BE2C (cell line): ENCODE measurements at regions not wholly inside any gene's neighbourhood (a gene's known extent, or its start where the extent isn't known, plus 50 kb on each side); places are given as distances from the start of the nearest gene placed in this dataset.

Experiments
- DNase-seq: peaks from one replicate; pipeline ENCODE4 v3.0.0-alpha.2; 2020
- H3K27me3 ChIP-seq: fragments of 250-450 bp; sonication (Bioruptor Pico); 2 replicates; pipeline ENCODE4 v1.5.1; 2020; ENCODE audit warnings: mild to moderate bottlenecking
- H3K36me3 ChIP-seq: fragments of 250-450 bp; sonication (Bioruptor Pico); 2 replicates; pipeline ENCODE4 v1.5.1; 2020; ENCODE audit warnings: mild to moderate bottlenecking
- H3K4me1 ChIP-seq: fragments of 250-450 bp; sonication (Bioruptor Pico); 2 replicates; pipeline ENCODE4 v1.5.1; 2020
- H3K4me3 ChIP-seq: 2 replicates; pipeline ENCODE4 v1.5.1; 2011; ENCODE audit warnings: low read depth, low read length
- H3K9me3 ChIP-seq: fragments of 250-450 bp; sonication (Bioruptor Pico); 2 replicates; pipeline ENCODE4 v1.5.1; 2020
- CTCF ChIP-seq: IDR thresholded peaks from 2 replicates; pipeline ENCODE4 v1.5.1; 2012; ENCODE audit warnings: mild to moderate bottlenecking, low read depth, low read length

DNA sequence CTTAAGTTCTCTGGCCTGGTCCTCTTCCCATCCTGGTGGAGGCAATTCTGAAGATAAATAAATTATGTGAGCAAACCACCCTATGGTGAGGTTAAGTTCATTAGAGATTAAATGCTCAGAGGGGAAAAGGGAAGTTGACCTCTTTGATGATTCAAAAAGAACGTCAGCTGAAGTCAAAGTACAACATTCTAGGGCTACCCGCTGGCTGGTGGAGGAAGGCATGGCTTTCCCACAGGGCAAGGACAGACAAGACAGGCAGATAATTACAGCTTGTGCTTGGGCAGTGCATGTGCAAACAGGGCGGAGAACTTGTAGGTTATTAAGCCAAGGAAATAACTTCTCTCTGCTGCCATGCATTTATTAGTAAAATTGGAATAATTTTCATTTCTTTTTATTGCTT, 91.0 kb upstream of the SLC24A3 start:
- no peaks in the 10 kb centered on the region for H3K27me3 ChIP-seq
- no peaks in the 10 kb centered on the region for H3K9me3 ChIP-seq
- H3K4me1 ChIP-seq, result no peaks in the 10 kb centered on the region
- H3K36me3 ChIP-seq, result no peaks in the 10 kb centered on the region
- no peak for DNase-seq
- no peak overlapping the region for H3K4me3 ChIP-seq
- no peak for TF ChIP-seq CTCF

- Histone ChIP-seq H3K9me3 (no peaks in the 10 kb centered on the region), H3K27me3 (no peaks in the 10 kb centered on the region), H3K4me1 (no peaks in the 10 kb centered on the region), H3K4me3 (no peak overlapping the region), H3K36me3 (no peaks in the 10 kb centered on the region)
- TF ChIP-seq CTCF, result no peak
- DNase-seq, result no peak
Observed at GRCh38 chr20:19121916-19122315, 90.5 kb upstream of the SLC24A3 start.

GRCh38 chr20:19122395-19122794, 90.0 kb upstream of the SLC24A3 start:
- no peak for DNase-seq
- Histone ChIP-seq H3K36me3 (no peaks in the 10 kb centered on the region), H3K27me3 (no peaks in the 10 kb centered on the region), H3K9me3 (no peaks in the 10 kb centered on the region), H3K4me1 (no peaks in the 10 kb centered on the region), H3K4me3 (no peak overlapping the region)
- TF ChIP-seq CTCF, result no peak

GRCh38 chr20:19125508-19125907, 86.9 kb upstream of the SLC24A3 start:
- DNase-seq, result no peak
- Histone ChIP-seq H3K27me3 (no peaks in the 10 kb centered on the region), H3K9me3 (no peaks in the 10 kb centered on the region), H3K4me1 (no peaks in the 10 kb centered on the region), H3K4me3 (no peak overlapping the region), H3K36me3 (no peaks in the 10 kb centered on the region)
- TF ChIP-seq CTCF, result no peak

- Histone ChIP-seq H3K9me3 (no peaks in the 10 kb centered on the region), H3K4me3 (no peak overlapping the region), H3K36me3 (no peaks in the 10 kb centered on the region), H3K27me3 (no peaks in the 10 kb centered on the region), H3K4me1 (no peaks in the 10 kb centered on the region)
- DNase-seq, result no peak
- TF ChIP-seq CTCF, result no peak
Observed at GRCh38 chr20:19129306-19129705, 83.1 kb upstream of the SLC24A3 start.

- Histone ChIP-seq H3K4me1 (no peaks in the 10 kb centered on the region), H3K36me3 (no peaks in the 10 kb centered on the region)
- no peak for DNase-seq
Observed at GRCh38 chr20:19129976-19130612, 82.3 kb upstream of the SLC24A3 start.

More at GRCh38 chr20:19129976-19130612, 82.3 kb upstream of the SLC24A3 start:
- no peaks in the 10 kb centered on the region for H3K9me3 ChIP-seq
- H3K4me3 ChIP-seq, result no peak overlapping the region
- H3K27me3 ChIP-seq, result no peaks in the 10 kb centered on the region
- TF ChIP-seq CTCF, result no peak
